MM.1S (cell line): ENCODE measurements at regions not wholly inside any gene's neighbourhood (a gene's known extent, or its start where the extent isn't known, plus 50 kb on each side); places are given as distances from the start of the nearest gene placed in this dataset.

ENCODE experiments used
- DNase-seq: peaks from one replicate; pipeline ENCODE4 v3.0.0-alpha.2; 2015
- H2AFZ ChIP-seq: fragments of 300-600 bp; sonication (generic); 2 replicates; pipeline ENCODE4 v1.6.0; 2016; ENCODE audit warnings: antibody characterized with exemption, low read length
- H3F3A ChIP-seq: fragments of 300-600 bp; sonication (generic); 2 replicates; pipeline ENCODE4 v1.6.1; 2016; ENCODE audit warnings: mild to moderate bottlenecking, antibody characterized with exemption, low read length, moderate library complexity, mixed read lengths; ENCODE audit not compliant: insufficient read depth
- H3K27ac ChIP-seq: fragments of 300-600 bp; sonication (generic); 2 replicates; pipeline ENCODE4 v1.5.1; 2016; ENCODE audit warnings: mild to moderate bottlenecking, low read length
- H3K27me3 ChIP-seq: fragments of 300-600 bp; sonication (generic); replicated peaks from 2 replicates; pipeline ENCODE4 v1.6.0; 2016; ENCODE audit warnings: low read length; ENCODE audit not compliant: insufficient read depth
- H3K36me3 ChIP-seq: fragments of 300-600 bp; sonication (generic); replicated peaks from 2 replicates; pipeline ENCODE4 v1.6.1; 2016; ENCODE audit warnings: mild to moderate bottlenecking, low read length, mixed read lengths; ENCODE audit not compliant: insufficient read depth
- H3K4me1 ChIP-seq: fragments of 300-600 bp; sonication (generic); 2 replicates; pipeline ENCODE4 v1.6.1; 2016; ENCODE audit warnings: low read length, mixed read lengths
- H3K4me2 ChIP-seq: fragments of 300-600 bp; sonication (generic); 2 replicates; pipeline ENCODE4 v1.6.0; 2016; ENCODE audit warnings: low read depth, low read length
- H3K4me3 ChIP-seq: fragments of 300-600 bp; sonication (generic); 2 replicates; pipeline ENCODE4 v1.5.1; 2016; ENCODE audit warnings: low read length, mixed read lengths
- H3K79me2 ChIP-seq: fragments of 300-600 bp; sonication (generic); 2 replicates; pipeline ENCODE4 v1.6.1; 2016; ENCODE audit warnings: mixed run types, low read length, mixed read lengths
- H3K9ac ChIP-seq: fragments of 300-600 bp; sonication (generic); 2 replicates; pipeline ENCODE4 v1.6.1; 2016; ENCODE audit warnings: low read length, mixed read lengths
- H3K9me2 ChIP-seq: fragments of 300-600 bp; sonication (generic); replicated peaks from 2 replicates; pipeline ENCODE4 v1.6.1; 2016; ENCODE audit warnings: mild to moderate bottlenecking, low read length, mixed read lengths; ENCODE audit not compliant: insufficient read depth
- H3K9me3 ChIP-seq: fragments of 300-600 bp; sonication (generic); replicated peaks from 2 replicates; pipeline ENCODE4 v1.6.1; 2016; ENCODE audit warnings: mild to moderate bottlenecking, low read length, mixed read lengths; ENCODE audit not compliant: insufficient read depth
- H4K20me1 ChIP-seq: fragments of 300-600 bp; sonication (generic); 2 replicates; pipeline ENCODE4 v1.6.1; 2016; ENCODE audit warnings: mild to moderate bottlenecking, low read length, moderate library complexity, mixed read lengths; ENCODE audit not compliant: insufficient read depth
- EZH2 ChIP-seq: fragments of 300-600 bp; sonication (generic); optimal IDR thresholded peaks from 2 replicates; pipeline ENCODE3; 2017; ENCODE audit warnings: low read depth, mild to moderate bottlenecking, antibody characterized with exemption, low read length, mixed read lengths
- EZH2phosphoT487 ChIP-seq: fragments of 300-600 bp; sonication (generic); IDR thresholded peaks from 2 replicates; pipeline ENCODE4 v1.6.1; 2018; ENCODE audit warnings: antibody characterized with exemption, low read length
- TF ChIP-seq, protein P1 (sequence below): fragments of 300-600 bp; sonication (generic); IDR thresholded peaks from 2 replicates; pipeline ENCODE4 v1.5.1; 2016; ENCODE audit warnings: antibody characterized with exemption, low read length, mixed read lengths

DNA sequence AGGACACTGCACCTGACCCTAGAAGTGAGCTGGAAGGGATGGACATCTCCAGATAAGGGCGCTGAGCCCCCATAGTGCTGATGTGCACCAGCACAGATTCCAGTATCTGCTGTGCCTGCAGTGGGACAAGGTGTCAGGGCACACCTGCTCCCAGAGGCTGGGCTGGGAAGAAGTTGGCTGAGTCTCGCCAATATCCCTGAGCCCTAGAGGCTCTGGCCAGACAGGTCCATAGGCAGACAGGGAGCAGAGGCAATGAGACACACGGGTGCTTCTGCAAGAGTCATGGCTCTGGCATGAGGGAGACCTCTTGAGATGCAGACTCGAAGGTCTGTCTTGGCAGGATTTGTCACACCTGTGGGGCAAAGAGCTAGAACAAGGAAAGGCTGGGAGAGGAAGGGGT lies 1321.5 kb downstream of the UQCRFS1 start:
- no peaks in the 10 kb centered on the region for H3K9me2 ChIP-seq
- H3K79me2 ChIP-seq = no peaks in the 10 kb centered on the region
- no peak for TF ChIP-seq EZH2
- TF ChIP-seq, protein P1, sequence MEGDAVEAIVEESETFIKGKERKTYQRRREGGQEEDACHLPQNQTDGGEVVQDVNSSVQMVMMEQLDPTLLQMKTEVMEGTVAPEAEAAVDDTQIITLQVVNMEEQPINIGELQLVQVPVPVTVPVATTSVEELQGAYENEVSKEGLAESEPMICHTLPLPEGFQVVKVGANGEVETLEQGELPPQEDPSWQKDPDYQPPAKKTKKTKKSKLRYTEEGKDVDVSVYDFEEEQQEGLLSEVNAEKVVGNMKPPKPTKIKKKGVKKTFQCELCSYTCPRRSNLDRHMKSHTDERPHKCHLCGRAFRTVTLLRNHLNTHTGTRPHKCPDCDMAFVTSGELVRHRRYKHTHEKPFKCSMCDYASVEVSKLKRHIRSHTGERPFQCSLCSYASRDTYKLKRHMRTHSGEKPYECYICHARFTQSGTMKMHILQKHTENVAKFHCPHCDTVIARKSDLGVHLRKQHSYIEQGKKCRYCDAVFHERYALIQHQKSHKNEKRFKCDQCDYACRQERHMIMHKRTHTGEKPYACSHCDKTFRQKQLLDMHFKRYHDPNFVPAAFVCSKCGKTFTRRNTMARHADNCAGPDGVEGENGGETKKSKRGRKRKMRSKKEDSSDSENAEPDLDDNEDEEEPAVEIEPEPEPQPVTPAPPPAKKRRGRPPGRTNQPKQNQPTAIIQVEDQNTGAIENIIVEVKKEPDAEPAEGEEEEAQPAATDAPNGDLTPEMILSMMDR = no peak
- no peak for TF ChIP-seq EZH2phosphoT487
- no peak overlapping the region for H3K27ac ChIP-seq
- no peaks in the 10 kb centered on the region for H3K9me3 ChIP-seq
- no peaks in the 10 kb centered on the region for H3K36me3 ChIP-seq
- H3K4me3 ChIP-seq = no peak overlapping the region
- no peaks in the 10 kb centered on the region for H3K27me3 ChIP-seq
- H4K20me1 ChIP-seq = no peaks in the 10 kb centered on the region
- DNase-seq = no peak
- H3K4me1 ChIP-seq = no peaks in the 10 kb centered on the region
- H3F3A ChIP-seq = no peaks in the 10 kb centered on the region
- H3K4me2 ChIP-seq = no peak overlapping the region
- no peak overlapping the region for H3K9ac ChIP-seq
- H2AFZ ChIP-seq = no peak overlapping the region

DNA sequence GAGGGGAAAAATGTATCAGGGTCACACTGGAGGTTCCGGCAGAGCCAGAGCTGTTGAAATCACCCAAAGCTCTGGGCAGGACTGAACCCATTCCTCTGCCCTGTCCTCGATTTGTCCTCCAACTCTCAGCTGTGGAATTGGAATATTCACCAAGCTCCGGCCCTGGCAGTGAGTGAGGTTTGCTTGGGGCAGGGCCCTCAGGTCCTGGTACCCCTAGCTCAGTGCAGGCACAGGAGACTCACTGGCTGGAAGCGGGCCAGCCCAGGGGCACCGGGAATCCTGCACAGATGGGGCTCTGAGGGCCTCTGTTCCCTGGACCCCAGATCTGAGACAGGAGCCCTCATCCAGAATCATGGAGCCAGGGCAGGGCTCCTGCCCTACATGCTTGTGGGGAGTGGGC lies 1322.3 kb downstream of the UQCRFS1 start:
- H3K27ac ChIP-seq = no peak overlapping the region
- H3K79me2 ChIP-seq = no peaks in the 10 kb centered on the region
- H3K27me3 ChIP-seq = no peaks in the 10 kb centered on the region
- H4K20me1 ChIP-seq = no peaks in the 10 kb centered on the region
- no peak overlapping the region for H3K9ac ChIP-seq
- no peak overlapping the region for H2AFZ ChIP-seq
- TF ChIP-seq EZH2phosphoT487 (no peak), EZH2 (no peak)
- TF ChIP-seq, protein P1 = no peak
- no peak overlapping the region for H3K4me3 ChIP-seq
- no peaks in the 10 kb centered on the region for H3K36me3 ChIP-seq
- H3K4me1 ChIP-seq = no peaks in the 10 kb centered on the region
- no peak for DNase-seq
- H3K9me2 ChIP-seq = no peaks in the 10 kb centered on the region
- H3K4me2 ChIP-seq = no peak overlapping the region
- no peaks in the 10 kb centered on the region for H3F3A ChIP-seq
- H3K9me3 ChIP-seq = no peaks in the 10 kb centered on the region

DNA sequence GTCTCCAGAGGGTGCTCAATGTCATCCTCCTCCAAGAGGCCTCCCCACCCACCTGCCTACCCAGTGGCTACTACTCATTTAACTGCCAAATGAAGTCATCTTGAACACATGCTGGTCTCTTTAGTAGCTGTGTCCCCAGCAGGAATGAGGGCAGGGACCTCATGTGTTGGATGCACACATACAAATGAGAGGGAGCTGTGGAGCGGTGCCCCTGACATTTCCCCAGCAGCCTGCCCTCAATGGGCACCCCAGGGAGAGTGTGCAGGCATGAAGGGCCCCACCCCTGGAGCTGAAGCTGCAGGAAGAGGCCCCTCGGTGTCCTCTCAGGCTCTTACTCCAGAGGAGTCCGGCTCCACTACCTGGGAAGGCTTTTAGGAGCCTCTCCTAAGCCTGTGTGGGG lies 1322.7 kb downstream of the UQCRFS1 start:
- no peaks in the 10 kb centered on the region for H3K36me3 ChIP-seq
- no peak overlapping the region for H3K4me3 ChIP-seq
- H3K4me2 ChIP-seq = no peak overlapping the region
- H3K4me1 ChIP-seq = no peaks in the 10 kb centered on the region
- no peaks in the 10 kb centered on the region for H3K9me3 ChIP-seq
- H2AFZ ChIP-seq = no peak overlapping the region
- H3K9ac ChIP-seq = no peak overlapping the region
- H3K9me2 ChIP-seq = no peaks in the 10 kb centered on the region
- no peak overlapping the region for H3K27ac ChIP-seq
- no peak for DNase-seq
- H4K20me1 ChIP-seq = no peaks in the 10 kb centered on the region
- no peaks in the 10 kb centered on the region for H3K27me3 ChIP-seq
- no peak for TF ChIP-seq EZH2phosphoT487
- TF ChIP-seq EZH2 = no peak
- TF ChIP-seq, protein P1 = no peak
- no peaks in the 10 kb centered on the region for H3F3A ChIP-seq
- H3K79me2 ChIP-seq = no peaks in the 10 kb centered on the region

DNA sequence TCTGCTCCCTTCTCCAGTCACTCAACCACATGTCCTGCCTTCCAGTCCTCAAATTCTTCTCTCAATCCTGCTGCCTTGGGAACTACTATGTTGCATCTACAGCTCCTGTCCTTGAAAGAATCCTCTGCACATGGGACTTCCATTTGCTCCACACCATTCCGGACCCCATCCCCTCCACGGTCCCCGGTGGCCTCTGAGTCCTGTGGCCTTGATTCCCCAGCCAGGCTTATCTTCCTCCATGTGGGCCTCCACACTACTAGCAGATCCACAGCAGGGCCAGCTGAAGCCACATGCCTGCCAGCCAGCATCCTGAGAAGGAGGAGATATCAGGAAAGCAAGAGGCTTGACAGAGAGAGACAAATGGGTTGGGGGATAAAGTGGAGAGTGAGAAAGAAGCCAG lies 1323.8 kb downstream of the UQCRFS1 start:
- DNase-seq = no peak
- no peaks in the 10 kb centered on the region for H3K79me2 ChIP-seq
- H3K4me2 ChIP-seq = no peak overlapping the region

More for the DNA sequence above, 1323.8 kb downstream of the UQCRFS1 start:
- Histone ChIP-seq H3F3A (no peaks in the 10 kb centered on the region), H4K20me1 (no peaks in the 10 kb centered on the region), H3K9me3 (no peaks in the 10 kb centered on the region), H3K4me3 (no peak overlapping the region), H3K36me3 (no peaks in the 10 kb centered on the region), H3K27me3 (no peaks in the 10 kb centered on the region), H3K9ac (no peak overlapping the region), H3K4me1 (no peaks in the 10 kb centered on the region), H2AFZ (no peak overlapping the region), H3K9me2 (no peaks in the 10 kb centered on the region), H3K27ac (no peak overlapping the region)
- TF ChIP-seq, protein P1 = no peak
- TF ChIP-seq EZH2phosphoT487 = no peak
- no peak for TF ChIP-seq EZH2
